Subcutaneous adipose tissue (tissue), 1 donor: ENCODE measurements at regions not wholly inside any gene's neighbourhood (a gene's known extent, or its start where the extent isn't known, plus 50 kb on each side); places are given as distances from the start of the nearest gene placed in this dataset.

Source experiments
- CTCF ChIP-seq: fragments of 450-650 bp; IDR thresholded peaks from one replicate; pipeline ENCODE4 v1.5.1; 2016; ENCODE audit warnings: low read depth, mild to moderate bottlenecking, control low read depth, antibody characterized with exemption, moderate library complexity

- TF ChIP-seq CTCF: no peak
Observed at GRCh38 chr20:48317578-48317977, 510.2 kb downstream of the PREX1 start.

- no peak for TF ChIP-seq CTCF
Observed at GRCh38 chr20:48314925-48315592, 512.7 kb downstream of the PREX1 start.

- TF ChIP-seq CTCF: no peak
Observed at GRCh38 chr20:48313324-48313723, 514.5 kb downstream of the PREX1 start.

GRCh38 chr20:48311956-48312355 lies 515.8 kb downstream of the PREX1 start:
- TF ChIP-seq CTCF: no peak

- no peak for TF ChIP-seq CTCF
Observed at GRCh38 chr20:48310305-48310704, 517.5 kb downstream of the PREX1 start.

GRCh38 chr20:48309293-48309692 lies 518.5 kb downstream of the PREX1 start:
- no peak for TF ChIP-seq CTCF

GRCh38 chr20:48308882-48309281 lies 518.9 kb downstream of the PREX1 start:
- TF ChIP-seq CTCF: no peak
